ENCODE measurements at regions not wholly inside any gene's neighbourhood (a gene's known extent, or its start where the extent isn't known, plus 50 kb on each side); places are given as distances from the start of the nearest gene placed in this dataset.

GRCh38 chr4:155542415-155542814 lies 124.2 kb upstream of the GUCY1A1 start:
- H3K27ac Mint-ChIP-seq, result no peak overlapping the region
- H3K27me3 Mint-ChIP-seq (ENCODE audit: low read depth), result no peaks in the 10 kb centered on the region
- H3K4me3 Mint-ChIP-seq, result no peak overlapping the region
- no peak for TF ChIP-seq CTCF (IDR thresholded peaks at IDR 0.05; ENCODE audit: unreplicated experiment)
- no peak for DNase-seq (ENCODE audit: low spot score in 2 of 2, unreplicated experiment in 2 of 2)
- H3K4me1 Mint-ChIP-seq, result peaks cover 10% of the 10 kb centered on the region
- H3K9me3 Mint-ChIP-seq, result peaks cover 7% of the 10 kb centered on the region
- H3K36me3 Mint-ChIP-seq, result no peaks in the 10 kb centered on the region

GRCh38 chr4:155541716-155542115 lies 124.9 kb upstream of the GUCY1A1 start:
- no peak overlapping the region for H3K4me3 Mint-ChIP-seq
- H3K27ac Mint-ChIP-seq, result no peak overlapping the region
- TF ChIP-seq CTCF (IDR thresholded peaks at IDR 0.05; ENCODE audit: unreplicated experiment), result no peak
- DNase-seq (ENCODE audit: low spot score in 2 of 2, unreplicated experiment in 2 of 2), result no peak
- no peaks in the 10 kb centered on the region for H3K27me3 Mint-ChIP-seq (ENCODE audit: low read depth)
- peaks cover 7% of the 10 kb centered on the region for H3K9me3 Mint-ChIP-seq
- H3K36me3 Mint-ChIP-seq, result no peaks in the 10 kb centered on the region
- H3K4me1 Mint-ChIP-seq, result peaks cover 10% of the 10 kb centered on the region

- Mint-ChIP-seq H3K36me3 (no peaks in the 10 kb centered on the region), H3K4me1 (peaks cover 11% of the 10 kb centered on the region), H3K27me3 (ENCODE audit: low read depth) (no peaks in the 10 kb centered on the region), H3K9me3 (peaks cover 7% of the 10 kb centered on the region), H3K4me3 (no peak overlapping the region), H3K27ac (no peak overlapping the region)
- no peak for TF ChIP-seq CTCF (IDR thresholded peaks at IDR 0.05; ENCODE audit: unreplicated experiment)
- no peak for DNase-seq (ENCODE audit: low spot score in 2 of 2, unreplicated experiment in 2 of 2)
Observed at GRCh38 chr4:155540698-155541097, 126.0 kb upstream of the GUCY1A1 start.

GRCh38 chr4:155539746-155540145 lies 126.9 kb upstream of the GUCY1A1 start:
- Mint-ChIP-seq H3K4me3 (no peak overlapping the region), H3K36me3 (no peaks in the 10 kb centered on the region), H3K9me3 (peaks cover 5% of the 10 kb centered on the region), H3K27me3 (ENCODE audit: low read depth) (no peaks in the 10 kb centered on the region), H3K27ac (no peak overlapping the region), H3K4me1 (peaks cover 12% of the 10 kb centered on the region)
- no peak for DNase-seq (ENCODE audit: low spot score in 2 of 2, unreplicated experiment in 2 of 2)
- no peak for TF ChIP-seq CTCF (IDR thresholded peaks at IDR 0.05; ENCODE audit: unreplicated experiment)

GRCh38 chr4:155535802-155536454 lies 130.7 kb upstream of the GUCY1A1 start:
- Mint-ChIP-seq H3K9me3 (no peaks in the 10 kb centered on the region), H3K27me3 (ENCODE audit: low read depth) (no peaks in the 10 kb centered on the region), H3K4me1 (peaks cover 30% of the 10 kb centered on the region), H3K27ac (no peak overlapping the region), H3K4me3 (no peak overlapping the region), H3K36me3 (no peaks in the 10 kb centered on the region)
- no peak for TF ChIP-seq CTCF (IDR thresholded peaks at IDR 0.05; ENCODE audit: unreplicated experiment)
- no peak for DNase-seq (ENCODE audit: low spot score in 2 of 2, unreplicated experiment in 2 of 2)

Measured in mesothelial cell of epicardium (in vitro differentiated cells).